OCI-LY7 (cell line): ENCODE measurements at regions not wholly inside any gene's neighbourhood (a gene's known extent, or its start where the extent isn't known, plus 50 kb on each side); places are given as distances from the start of the nearest gene placed in this dataset.
"Not testable (repeated sequence)": the region's sequence is repeated elsewhere in the genome, so short reads cannot be mapped to it uniquely, and the experiment has no call there.

Experiments
- BruUV-seq: library from RNA; stranded (reverse); fragments of 400-500 nt; replicated peaks from 2 replicates; lab custom pipeline; 2021; lab: Mats Ljungman, UMichigan
- CTCF ChIA-PET: fragments of 300-600 bp; sonication (Branson Sonifier 250); formaldehyde crosslinking; loops from one replicate; lab custom pipeline; 2022; ENCODE audit warnings: antibody characterized with exemption; ENCODE audit not compliant: unreplicated experiment; lab: Charles Lee
- POLR2A ChIA-PET: fragments of 300-600 bp; sonication (Branson Sonifier 250); formaldehyde crosslinking; loops from one replicate; lab custom pipeline; 2022; ENCODE audit warnings: antibody characterized with exemption; lab: Charles Lee
- DNase-seq: peaks from one replicate; pipeline ENCODE4 v3.0.0-alpha.2; 2015; ENCODE audit warnings: low spot score
- H2AFZ ChIP-seq: fragments of 200-600 bp; sonication (generic), shearing (Covaris generic); 2 replicates; pipeline ENCODE4 v1.6.1; 2014; ENCODE audit warnings: mild to moderate bottlenecking, antibody characterized with exemption, low read length, moderate library complexity
- H3K27ac ChIP-seq: fragments of 200-600 bp; sonication (generic); 2 replicates; pipeline ENCODE4 v1.5.1; 2014; ENCODE audit warnings: mixed run types, low read depth, mild to moderate bottlenecking, moderate library complexity, low read length, inconsistent platforms; ENCODE audit not compliant: poor library complexity, severe bottlenecking
- H3K36me3 ChIP-seq: fragments of 200-600 bp; sonication (generic); 2 replicates; pipeline ENCODE4 v1.6.1; 2014; ENCODE audit warnings: mild to moderate bottlenecking, antibody characterized with exemption, low read length, moderate library complexity, mixed read lengths; ENCODE audit not compliant: insufficient read depth
- H3K4me1 ChIP-seq: fragments of 200-600 bp; sonication (generic); 2 replicates; pipeline ENCODE4 v1.5.1; 2014; ENCODE audit warnings: mild to moderate bottlenecking, low read length; ENCODE audit not compliant: insufficient read depth, poor library complexity, severe bottlenecking
- H3K4me2 ChIP-seq: fragments of 200-600 bp; sonication (generic); 2 replicates; pipeline ENCODE4 v1.6.1; 2014; ENCODE audit warnings: mild to moderate bottlenecking, low read length
- H3K4me3 ChIP-seq: fragments of 200-600 bp; sonication (generic); 2 replicates; pipeline ENCODE4 v1.5.1; 2014; ENCODE audit warnings: mild to moderate bottlenecking, low read depth, low read length; ENCODE audit not compliant: poor library complexity, severe bottlenecking
- H3K79me2 ChIP-seq: fragments of 200-600 bp; sonication (generic); 2 replicates; pipeline ENCODE4 v1.6.1; 2016; ENCODE audit warnings: low read depth, mild to moderate bottlenecking, low read length, moderate library complexity, mixed read lengths; ENCODE audit not compliant: insufficient read depth
- H3K9me2 ChIP-seq: fragments of 200-600 bp; sonication (generic); 2 replicates; pipeline ENCODE4 v1.6.1; 2016; ENCODE audit warnings: mild to moderate bottlenecking, low read length, mixed read lengths; ENCODE audit not compliant: insufficient read depth
- H3K9me3 ChIP-seq: fragments of 200-600 bp; sonication (generic); 2 replicates; pipeline ENCODE4 v1.6.1; 2014; ENCODE audit warnings: mild to moderate bottlenecking, mixed run types, low read length, mixed read lengths
- H4K20me1 ChIP-seq: fragments of 200-600 bp; sonication (generic); 2 replicates; pipeline ENCODE4 v1.6.1; 2014; ENCODE audit warnings: mild to moderate bottlenecking, antibody characterized with exemption, low read length, moderate library complexity, mixed read lengths; ENCODE audit not compliant: insufficient read depth
- CTCF ChIP-seq: fragments of 200-600 bp; sonication (generic); conservative IDR thresholded peaks from 2 replicates; pipeline ENCODE4 v1.5.1; 2014; ENCODE audit warnings: mild to moderate bottlenecking, antibody characterized with exemption, low read length, moderate library complexity, mixed read lengths
- EZH2phosphoT487 ChIP-seq: fragments of 200-600 bp; sonication (generic); IDR thresholded peaks from 2 replicates; pipeline ENCODE4 v1.6.1; 2018; ENCODE audit warnings: low read depth, borderline replicate concordance, mild to moderate bottlenecking, mixed run types, antibody characterized with exemption, low read length, moderate library complexity, mixed read lengths
- intact Hi-C: fragments of 100-400 bp; cut with micrococcal nuclease; formaldehyde crosslinking; loops from one replicate; pipeline ENCODE4 v1.10.0; 2022; ENCODE audit not compliant: unreplicated experiment

GRCh38 chrX:66961665-66962064 lies 322.8 kb upstream of the EDA2R start:
- Histone ChIP-seq H3K9me3 (no peaks in the 10 kb centered on the region), H3K9me2 (no peaks in the 10 kb centered on the region), H3K36me3 (no peaks in the 10 kb centered on the region), H3K79me2 (no peaks in the 10 kb centered on the region), H3K27ac (no peak overlapping the region), H3K4me3 (no peak overlapping the region), H4K20me1 (no peaks in the 10 kb centered on the region), H3K4me2 (no peak overlapping the region), H3K4me1 (no peaks in the 10 kb centered on the region), H2AFZ (no peak overlapping the region)
- ChIA-PET CTCF (no interaction called here), POLR2A (no interaction called here)
- BruUV-seq: no TSS peak
- DNase-seq: no peak
- TF ChIP-seq CTCF (no peak), EZH2phosphoT487 (no peak)
- intact Hi-C loops: no loop called here

- no peaks in the 10 kb centered on the region for H3K79me2 ChIP-seq
- no peaks in the 10 kb centered on the region for H3K9me2 ChIP-seq
- H3K27ac ChIP-seq: no peak overlapping the region
- no peak overlapping the region for H3K4me3 ChIP-seq
- POLR2A ChIA-PET: no interaction called here
- TF ChIP-seq CTCF: no peak
- TF ChIP-seq EZH2phosphoT487: no peak
- H4K20me1 ChIP-seq: no peaks in the 10 kb centered on the region
- intact Hi-C loops: no loop called here
- DNase-seq: no peak
- H3K36me3 ChIP-seq: no peaks in the 10 kb centered on the region
- H3K4me2 ChIP-seq: no peak overlapping the region
- no peaks in the 10 kb centered on the region for H3K9me3 ChIP-seq
- CTCF ChIA-PET: no interaction called here
- no peaks in the 10 kb centered on the region for H3K4me1 ChIP-seq
- no TSS peak for BruUV-seq
- no peak overlapping the region for H2AFZ ChIP-seq
Observed at GRCh38 chrX:66931713-66932112, 292.8 kb upstream of the EDA2R start.

- H2AFZ ChIP-seq, H4K20me1 ChIP-seq, intact Hi-C loops, POLR2A ChIA-PET, H3K27ac ChIP-seq, H3K4me3 ChIP-seq, H3K79me2 ChIP-seq, H3K4me2 ChIP-seq, H3K4me1 ChIP-seq, DNase-seq, H3K9me3 ChIP-seq, H3K36me3 ChIP-seq, CTCF ChIA-PET, BruUV-seq, H3K9me2 ChIP-seq: not testable (repeated sequence)
Observed at GRCh38 chrX:66930516-66930915, 291.6 kb upstream of the EDA2R start.
